MCF 10A (cell line): ENCODE measurements at regions not wholly inside any gene's neighbourhood (a gene's known extent, or its start where the extent isn't known, plus 50 kb on each side); places are given as distances from the start of the nearest gene placed in this dataset.
A peak's percentile ranks its signal among the peaks of the same experiment; 100 is the strongest.

ENCODE experiments used
- BruUV-seq: library from RNA; stranded (reverse); fragments of 400-500 nt; replicated peaks from 2 replicates; lab custom pipeline; 2021; lab: Mats Ljungman, UMichigan
- CTCF ChIA-PET: fragments of 300-600 bp; sonication (Branson Sonifier 250); formaldehyde crosslinking; extraction: SDS; loops from one replicate; lab custom pipeline; 2021; ENCODE audit warnings: antibody characterized with exemption, inconsistent platforms; lab: Yijun Ruan, JAX
- POLR2A ChIA-PET: fragments of 300-600, 350-650 bp; sonication (Branson Sonifier 250); formaldehyde crosslinking; extraction: SDS; loops from one replicate; lab custom pipeline; 2020; ENCODE audit warnings: antibody characterized with exemption, inconsistent platforms; lab: Yijun Ruan, JAX
- DNase-seq: peaks from one replicate; pipeline ENCODE4 v3.0.0-alpha.2; 2018; ENCODE audit not compliant: unreplicated experiment
- H3K27ac Mint-ChIP-seq: one replicate; pipeline ENCODE4 v1.8.0; 2022; ENCODE audit warnings: mild to moderate bottlenecking, low read depth, mixed read lengths; ENCODE audit not compliant: unreplicated experiment
- H3K27me3 Mint-ChIP-seq: one replicate; pipeline ENCODE4 v1.8.0; 2022; ENCODE audit warnings: mixed read lengths; ENCODE audit not compliant: insufficient read depth, unreplicated experiment
- H3K36me3 Mint-ChIP-seq: one replicate; pipeline ENCODE4 v1.8.0; 2022; ENCODE audit warnings: mild to moderate bottlenecking, moderate library complexity, mixed read lengths; ENCODE audit not compliant: insufficient read depth, unreplicated experiment
- H3K4me1 Mint-ChIP-seq: one replicate; pipeline ENCODE4 v1.8.0; 2022; ENCODE audit warnings: mixed read lengths; ENCODE audit not compliant: insufficient read depth, unreplicated experiment
- H3K4me3 Mint-ChIP-seq: one replicate; pipeline ENCODE4 v1.8.0; 2022; ENCODE audit warnings: mild to moderate bottlenecking, moderate library complexity, mixed read lengths; ENCODE audit not compliant: unreplicated experiment
- H3K9me3 Mint-ChIP-seq: one replicate; pipeline ENCODE4 v1.8.0; 2022; ENCODE audit warnings: mixed read lengths; ENCODE audit not compliant: unreplicated experiment
- intact Hi-C: fragments of 100-400 bp; cut with micrococcal nuclease; formaldehyde crosslinking; loops from 2 replicates; pipeline ENCODE4 v1.14.1; 2022
- TF ChIP-seq, protein P1 (sequence below): fragments of 200-600 bp; IDR thresholded peaks from one replicate; pipeline ENCODE4 v1.8.0; 2022; ENCODE audit warnings: antibody characterized with exemption, mild to moderate bottlenecking; ENCODE audit not compliant: unreplicated experiment

DNA sequence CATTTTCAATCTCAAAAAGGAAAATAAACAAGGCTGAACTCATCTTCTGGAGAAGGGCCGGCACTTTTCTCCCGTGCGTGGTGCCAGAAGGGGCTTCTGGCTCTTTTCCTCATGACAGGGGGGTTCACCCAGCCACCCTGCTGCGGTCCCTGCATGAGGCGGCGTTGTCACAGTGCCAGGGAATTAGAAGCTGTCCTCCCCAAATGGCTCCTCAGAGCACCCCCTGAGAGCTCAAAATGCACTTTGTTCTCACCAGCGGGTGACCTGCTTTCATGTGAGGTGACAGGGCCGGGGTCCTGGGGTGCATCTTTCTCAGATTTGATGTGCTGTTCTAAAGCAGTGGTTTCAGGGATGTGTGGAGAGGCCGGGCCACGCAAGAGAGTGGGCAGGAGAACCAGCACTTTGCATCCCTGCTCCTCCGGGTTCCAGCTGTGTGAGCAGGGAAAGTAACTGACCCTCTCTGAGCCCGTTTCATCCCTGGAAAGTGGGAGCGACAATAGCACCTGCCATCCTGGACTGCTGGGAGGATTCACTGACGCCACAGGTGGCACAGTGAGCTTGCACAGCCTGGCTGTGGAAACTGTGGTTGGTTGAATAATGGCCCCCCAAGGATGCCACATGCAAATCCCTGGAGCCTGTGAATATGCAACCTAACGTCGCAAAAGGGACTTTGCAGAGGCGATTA is 94.0 kb downstream of the FOXL1 start:
- no peak for DNase-seq
- POLR2A ChIA-PET, result interaction anchor here (0.6 to 1.0 kb wide), 3 partner anchors 9 to 702 kb away, joined by 3 to 4 read pairs (median 4); no protein-coding TSS in a partner anchor
- H3K4me1 Mint-ChIP-seq, result peaks cover 13% of the 10 kb centered on the region
- no TSS peak for BruUV-seq
- intact Hi-C loops, result no loop called here
- no peak overlapping the region for H3K4me3 Mint-ChIP-seq
- TF ChIP-seq, protein P1, sequence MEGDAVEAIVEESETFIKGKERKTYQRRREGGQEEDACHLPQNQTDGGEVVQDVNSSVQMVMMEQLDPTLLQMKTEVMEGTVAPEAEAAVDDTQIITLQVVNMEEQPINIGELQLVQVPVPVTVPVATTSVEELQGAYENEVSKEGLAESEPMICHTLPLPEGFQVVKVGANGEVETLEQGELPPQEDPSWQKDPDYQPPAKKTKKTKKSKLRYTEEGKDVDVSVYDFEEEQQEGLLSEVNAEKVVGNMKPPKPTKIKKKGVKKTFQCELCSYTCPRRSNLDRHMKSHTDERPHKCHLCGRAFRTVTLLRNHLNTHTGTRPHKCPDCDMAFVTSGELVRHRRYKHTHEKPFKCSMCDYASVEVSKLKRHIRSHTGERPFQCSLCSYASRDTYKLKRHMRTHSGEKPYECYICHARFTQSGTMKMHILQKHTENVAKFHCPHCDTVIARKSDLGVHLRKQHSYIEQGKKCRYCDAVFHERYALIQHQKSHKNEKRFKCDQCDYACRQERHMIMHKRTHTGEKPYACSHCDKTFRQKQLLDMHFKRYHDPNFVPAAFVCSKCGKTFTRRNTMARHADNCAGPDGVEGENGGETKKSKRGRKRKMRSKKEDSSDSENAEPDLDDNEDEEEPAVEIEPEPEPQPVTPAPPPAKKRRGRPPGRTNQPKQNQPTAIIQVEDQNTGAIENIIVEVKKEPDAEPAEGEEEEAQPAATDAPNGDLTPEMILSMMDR, result no peak
- no peaks in the 10 kb centered on the region for H3K36me3 Mint-ChIP-seq
- no peaks in the 10 kb centered on the region for H3K9me3 Mint-ChIP-seq
- H3K27ac Mint-ChIP-seq, result no peak overlapping the region
- CTCF ChIA-PET, result interaction anchor here (0.6 kb wide), 1 partner anchor 28 kb away, joined by 3 read pairs; no protein-coding TSS in a partner anchor
- no peaks in the 10 kb centered on the region for H3K27me3 Mint-ChIP-seq

GRCh38 chr16:86673090-86673955 is 95.0 kb downstream of the FOXL1 start:
- H3K4me1 Mint-ChIP-seq, result peaks cover 3% of the 10 kb centered on the region
- no peaks in the 10 kb centered on the region for H3K27me3 Mint-ChIP-seq
- DNase-seq, result no peak
- intact Hi-C loops, result no loop called here
- H3K9me3 Mint-ChIP-seq, result no peaks in the 10 kb centered on the region
- TF ChIP-seq, protein P1, result no peak
- no peak overlapping the region for H3K27ac Mint-ChIP-seq
- no peaks in the 10 kb centered on the region for H3K36me3 Mint-ChIP-seq
- H3K4me3 Mint-ChIP-seq, result no peak overlapping the region
- CTCF ChIA-PET, result no interaction called here
- POLR2A ChIA-PET, result interaction anchor here (0.6 to 1.0 kb wide), 2 partner anchors 10 to 701 kb away, joined by 3 to 4 read pairs; no protein-coding TSS in a partner anchor
- no TSS peak for BruUV-seq

- CTCF ChIA-PET, result no interaction called here
- TF ChIP-seq, protein P1, result no peak
- H3K27ac Mint-ChIP-seq, result no peak overlapping the region
- H3K36me3 Mint-ChIP-seq, result no peaks in the 10 kb centered on the region
- no peaks in the 10 kb centered on the region for H3K27me3 Mint-ChIP-seq
- BruUV-seq, result no TSS peak
- intact Hi-C loops, result no loop called here
- H3K9me3 Mint-ChIP-seq, result no peaks in the 10 kb centered on the region
- POLR2A ChIA-PET, result no interaction called here
- no peak overlapping the region for H3K4me3 Mint-ChIP-seq
- DNase-seq, result no peak
- no peaks in the 10 kb centered on the region for H3K4me1 Mint-ChIP-seq
Measured at GRCh38 chr16:86673956-86674453, 95.7 kb downstream of the FOXL1 start.

GRCh38 chr16:86676254-86676670 is 97.9 kb downstream of the FOXL1 start:
- CTCF ChIA-PET, result no interaction called here
- H3K27me3 Mint-ChIP-seq, result no peaks in the 10 kb centered on the region
- H3K27ac Mint-ChIP-seq, result peak overlapping the region; percentile 89
- H3K36me3 Mint-ChIP-seq, result no peaks in the 10 kb centered on the region
- intact Hi-C loops, result no loop called here
- DNase-seq, result peak; percentile 68
- BruUV-seq, result no TSS peak
- POLR2A ChIA-PET, result interaction anchor here (1.0 to 2.6 kb wide), 2 partner anchors 12 to 107 kb away, joined by 3 to 19 read pairs; no protein-coding TSS in a partner anchor
- H3K4me1 Mint-ChIP-seq, result no peaks in the 10 kb centered on the region
- H3K9me3 Mint-ChIP-seq, result no peaks in the 10 kb centered on the region
- H3K4me3 Mint-ChIP-seq, result no peak overlapping the region
- TF ChIP-seq, protein P1, result no peak
